CD14-positive monocyte (primary cell): ENCODE measurements at regions not wholly inside any gene's neighbourhood (a gene's known extent, or its start where the extent isn't known, plus 50 kb on each side); places are given as distances from the start of the nearest gene placed in this dataset.
A peak's percentile ranks its signal among the peaks of the same experiment; 100 is the strongest.

ENCODE experiments used
- DNase-seq, 3 donors: peaks; one replicate each; pipeline ENCODE4 v3.0.0-alpha.2; 2011 to 2022
- H2AFZ ChIP-seq: 2 replicates; pipeline ENCODE4 v1.6.0; 2012; ENCODE audit warnings: mild to moderate bottlenecking, low read depth, low read length, inconsistent platforms; ENCODE audit not compliant: insufficient read depth, poor library complexity, severe bottlenecking
- H3K27ac ChIP-seq, 2 donors: 1 replicate in 1 of 2; 2 replicates in 1 of 2; pipeline ENCODE4 v1.5.1; 2012 to 2013; ENCODE audit warnings: low read length in 2 of 2, control low read depth in 1 of 2, inconsistent platforms in 1 of 2, low read depth in 1 of 2, mild to moderate bottlenecking in 1 of 2
- H3K27me3 ChIP-seq, 2 donors: one replicate each; pipeline versions ENCODE4 v1.6.0 to v1.6.1; 2011 to 2013; ENCODE audit warnings: low read length in 2 of 2; ENCODE audit not compliant: control insufficient read depth in 2 of 2, insufficient read depth in 2 of 2
- H3K36me3 ChIP-seq, 2 donors: replicated peaks in 1 of 2; 1 replicate in 1 of 2; 2 replicates in 1 of 2; pipeline versions ENCODE4 v1.5.1 to v1.6.1; 2012 to 2013; ENCODE audit warnings: low read length in 2 of 2, control low read depth in 1 of 2, inconsistent platforms in 1 of 2, mild to moderate bottlenecking in 1 of 2; ENCODE audit not compliant: insufficient read depth in 2 of 2, control insufficient read depth in 1 of 2
- H3K4me1 ChIP-seq, 2 donors: 1 replicate in 1 of 2; 2 replicates in 1 of 2; pipeline versions ENCODE4 v1.5.1 to v1.6.1; 2012 to 2013; ENCODE audit warnings: low read length in 2 of 2, control low read depth in 1 of 2, inconsistent platforms in 1 of 2, mild to moderate bottlenecking in 1 of 2, moderate library complexity in 1 of 2; ENCODE audit not compliant: insufficient read depth in 2 of 2, control insufficient read depth in 1 of 2
- H3K4me2 ChIP-seq: replicated peaks from 2 replicates; pipeline ENCODE3; 2012; ENCODE audit warnings: low read length, moderate library complexity, mild to moderate bottlenecking; ENCODE audit not compliant: poor library complexity, severe bottlenecking; ENCODE audit errors: extremely low read depth
- H3K4me3 ChIP-seq, 3 experiments: fragments of 200-600 bp in 1 of 3; sonication (generic) in 1 of 3; replicated peaks in 1 of 3; 1 replicate in 2 of 3; 2 replicates in 1 of 3; pipeline ENCODE4 v1.5.1; 2011 to 2013; ENCODE audit warnings: low read length in 3 of 3, mild to moderate bottlenecking in 3 of 3, control low read depth in 2 of 3, low read depth in 2 of 3, inconsistent platforms in 1 of 3, moderate library complexity in 1 of 3
- H3K79me2 ChIP-seq: 2 replicates; pipeline ENCODE4 v1.6.0; 2012; ENCODE audit warnings: mild to moderate bottlenecking, control low read depth, inconsistent platforms, low read length, moderate library complexity; ENCODE audit not compliant: insufficient read depth
- H3K9ac ChIP-seq: 2 replicates; pipeline ENCODE4 v1.6.0; 2017; ENCODE audit warnings: low read length, mild to moderate bottlenecking; ENCODE audit not compliant: insufficient read depth, poor library complexity, severe bottlenecking
- H3K9me3 ChIP-seq, 2 donors: replicated peaks in 1 of 2; 1 replicate in 1 of 2; 2 replicates in 1 of 2; pipeline versions ENCODE4 v1.5.1 to v1.6.1; 2012 to 2013; ENCODE audit warnings: low read length in 2 of 2, control low read depth in 1 of 2; ENCODE audit not compliant: control insufficient read depth in 1 of 2, insufficient read depth in 1 of 2
- H4K20me1 ChIP-seq: 2 replicates; pipeline ENCODE4 v1.6.0; 2012; ENCODE audit warnings: mild to moderate bottlenecking, low read length, control low read depth, moderate library complexity; ENCODE audit not compliant: insufficient read depth
- H3K27ac Mint-ChIP-seq, 7 donors: one replicate each; pipeline ENCODE4 v1.8.0; 2020; ENCODE audit warnings: mild to moderate bottlenecking in 7 of 7, mixed read lengths in 7 of 7, moderate library complexity in 6 of 7, inconsistent platforms in 2 of 7
- H3K27me3 Mint-ChIP-seq, 3 donors: one replicate each; pipeline ENCODE4 v1.8.0; 2021 to 2022; ENCODE audit warnings: low read depth in 3 of 3, mild to moderate bottlenecking in 3 of 3, mixed read lengths in 3 of 3, moderate library complexity in 3 of 3, inconsistent platforms in 1 of 3
- H3K36me3 Mint-ChIP-seq, 2 donors: one replicate each; pipeline ENCODE4 v1.8.0; 2020; ENCODE audit warnings: mixed read lengths in 2 of 2, inconsistent platforms in 1 of 2, mild to moderate bottlenecking in 1 of 2
- H3K4me1 Mint-ChIP-seq: one replicate; pipeline ENCODE4 v1.8.0; 2020; ENCODE audit warnings: mild to moderate bottlenecking, mixed read lengths
- H3K4me3 Mint-ChIP-seq, 2 donors: one replicate each; pipeline ENCODE4 v1.8.0; 2020; ENCODE audit warnings: mild to moderate bottlenecking in 2 of 2, mixed read lengths in 2 of 2, moderate library complexity in 1 of 2
- H3K9me3 Mint-ChIP-seq, 7 donors: one replicate each; pipeline ENCODE4 v1.8.0; 2020 to 2022; ENCODE audit warnings: mixed read lengths in 7 of 7, mild to moderate bottlenecking in 6 of 7, moderate library complexity in 6 of 7, inconsistent platforms in 2 of 7
- CTCF ChIP-seq: fragments of 200-600 bp; IDR thresholded peaks from one replicate; pipeline ENCODE4 v1.8.0; 2022; ENCODE audit warnings: antibody characterized with exemption, mild to moderate bottlenecking
- WGBS: methylation state at CpG from one replicate; pipeline ENCODE4 v1.1.5; 2013; ENCODE audit warnings: missing lambda C conversion rate; ENCODE audit not compliant: insufficient coverage; 5-methylcytosine and 5-hydroxymethylcytosine counted together
- intact Hi-C, 2 donors: fragments of 100-400 bp; cut with micrococcal nuclease; formaldehyde crosslinking; loops; one replicate each; pipeline versions ENCODE4 v1.15.0 to v1.15.1; 2023

- H3K27ac Mint-ChIP-seq: peak overlapping the region in 5 of 7 donors; percentile 27 to 85 (median 50)
- H3K9me3 ChIP-seq: no peaks in the 10 kb centered on the region
- H3K36me3 Mint-ChIP-seq: no peaks in the 10 kb centered on the region
- peak overlapping the region in 1 of 2 donors; percentile 54 for H3K27ac ChIP-seq
- H3K4me3 Mint-ChIP-seq: no peak overlapping the region
- H3K4me1 Mint-ChIP-seq: peaks cover 33% of the 10 kb centered on the region
- intact Hi-C loops: no loop called here
- no peak overlapping the region for H3K4me3 ChIP-seq
- no peaks in the 10 kb centered on the region for H3K36me3 ChIP-seq
- no CpG with 5 or more reads among the region's 2 CpGs for WGBS
- H2AFZ ChIP-seq: no peak overlapping the region
- H3K4me2 ChIP-seq: peak overlapping the region; percentile 12
- DNase-seq: no peak
- no peaks in the 10 kb centered on the region for H3K27me3 ChIP-seq
- no peak overlapping the region for H3K9ac ChIP-seq
- peaks cover 39 to 52% of the 10 kb centered on the region in 2 donors for H3K4me1 ChIP-seq
- no peaks in the 10 kb centered on the region for H4K20me1 ChIP-seq
- H3K27me3 Mint-ChIP-seq: peaks cover 0 to 2% (median 0%) of the 10 kb centered on the region in 3 donors
- peaks cover 0 to 2% (median 0%) of the 10 kb centered on the region in 7 donors for H3K9me3 Mint-ChIP-seq
- TF ChIP-seq CTCF: no peak
- no peaks in the 10 kb centered on the region for H3K79me2 ChIP-seq
These were observed 612.8 kb downstream of the ZPLD1 start for GRCh38 chr3:103047640-103048039.

- peak; percentile 20 to 67 (median 47) for DNase-seq
- Histone ChIP-seq H3K9ac (no peak overlapping the region), H3K4me2 (peak overlapping the region; percentile 28), H3K27me3 (no peaks in the 10 kb centered on the region), H3K9me3 (no peaks in the 10 kb centered on the region), H3K79me2 (no peaks in the 10 kb centered on the region), H2AFZ (no peak overlapping the region), H3K4me3 (peak overlapping the region in 1 of 3 experiments; percentile 16), H3K27ac (peak overlapping the region in 1 of 2 donors; percentile 54), H3K36me3 (no peaks in the 10 kb centered on the region), H3K4me1 (peaks cover 44 to 57% of the 10 kb centered on the region in 2 donors), H4K20me1 (no peaks in the 10 kb centered on the region)
- Mint-ChIP-seq H3K36me3 (no peaks in the 10 kb centered on the region), H3K4me1 (peaks cover 37% of the 10 kb centered on the region), H3K27me3 (peaks cover 0 to 2% (median 0%) of the 10 kb centered on the region in 3 donors), H3K4me3 (peak overlapping the region in 1 of 2 donors; percentile 7), H3K27ac (peak overlapping the region; percentile 28 to 85 (median 82)), H3K9me3 (peaks cover 0 to 2% (median 0%) of the 10 kb centered on the region in 7 donors)
- TF ChIP-seq CTCF: no peak
- no CpG with 5 or more reads among the region's 5 CpGs for WGBS
- intact Hi-C loops: no loop called here
These were observed 613.4 kb downstream of the ZPLD1 start for GRCh38 chr3:103048068-103048722.
